COR-L47 (cell line): ENCODE measurements at regions not wholly inside any gene's neighbourhood (a gene's known extent, or its start where the extent isn't known, plus 50 kb on each side); places are given as distances from the start of the nearest gene placed in this dataset.
"Not testable (repeated sequence)": the region's sequence is repeated elsewhere in the genome, so short reads cannot be mapped to it uniquely, and the experiment has no call there.

Source experiments
- DNase-seq: peaks from one replicate; lab custom pipeline; 2025; lab: John Stamatoyannopoulos, UW

DNA sequence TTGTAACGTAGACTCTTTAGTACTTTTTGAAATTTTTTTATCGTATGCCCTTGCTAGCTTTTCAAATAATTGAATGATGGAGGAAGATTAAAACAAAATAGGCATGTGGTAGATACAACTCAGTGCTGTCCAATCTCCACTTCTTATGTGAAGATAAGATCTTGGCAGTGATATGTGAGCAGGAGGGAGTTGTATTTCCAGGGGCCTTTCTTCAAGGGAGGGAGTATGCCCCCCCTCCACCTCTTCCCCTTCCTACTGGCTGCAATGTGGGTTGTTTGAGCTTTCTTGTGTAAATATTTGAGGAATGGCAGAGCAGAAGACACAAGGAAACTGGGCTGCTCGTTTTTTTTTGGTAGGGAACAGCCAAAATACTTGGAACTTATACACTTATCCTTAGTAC lies 374.9 kb downstream of the PSAT1 start:
- DNase-seq: no peak

DNA sequence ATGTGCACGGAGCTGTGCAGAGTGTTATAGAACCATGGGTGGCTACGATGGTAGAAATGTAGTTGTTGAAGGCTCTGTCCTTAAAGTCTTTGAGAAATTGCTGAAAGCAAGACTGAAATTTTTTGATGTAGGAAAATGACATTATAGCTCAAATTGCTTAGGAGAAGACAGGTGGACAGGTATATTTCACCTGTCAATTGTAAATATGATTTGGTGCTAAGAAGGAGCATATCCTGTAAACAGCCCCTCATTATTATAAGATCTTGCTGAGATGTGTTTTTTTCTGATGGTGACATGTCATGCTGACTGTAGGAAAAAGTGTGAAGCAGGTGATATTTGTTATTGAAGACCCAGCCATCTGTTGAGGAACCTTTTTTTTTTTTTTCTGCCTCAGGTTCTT lies 377.9 kb downstream of the PSAT1 start:
- no peak for DNase-seq

DNA sequence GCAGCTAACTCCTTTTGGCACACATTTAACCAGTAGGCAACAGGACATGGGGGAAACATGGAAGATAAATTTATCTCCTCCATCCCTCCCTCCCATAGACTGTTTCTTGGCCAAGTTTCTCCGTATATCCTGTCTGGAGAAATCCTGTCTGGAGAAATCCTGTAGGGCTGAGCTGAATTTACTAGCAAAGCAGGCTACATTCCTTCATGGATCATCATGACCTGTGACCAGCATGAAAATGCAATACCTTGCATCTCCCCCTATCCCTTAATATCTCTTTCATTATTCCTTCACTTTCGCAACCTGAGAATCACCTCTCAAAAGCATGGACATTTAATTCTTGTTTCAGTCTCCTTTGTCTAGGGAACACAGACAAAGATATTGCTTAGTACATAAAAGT lies 379.1 kb downstream of the PSAT1 start:
- no peak for DNase-seq

DNA sequence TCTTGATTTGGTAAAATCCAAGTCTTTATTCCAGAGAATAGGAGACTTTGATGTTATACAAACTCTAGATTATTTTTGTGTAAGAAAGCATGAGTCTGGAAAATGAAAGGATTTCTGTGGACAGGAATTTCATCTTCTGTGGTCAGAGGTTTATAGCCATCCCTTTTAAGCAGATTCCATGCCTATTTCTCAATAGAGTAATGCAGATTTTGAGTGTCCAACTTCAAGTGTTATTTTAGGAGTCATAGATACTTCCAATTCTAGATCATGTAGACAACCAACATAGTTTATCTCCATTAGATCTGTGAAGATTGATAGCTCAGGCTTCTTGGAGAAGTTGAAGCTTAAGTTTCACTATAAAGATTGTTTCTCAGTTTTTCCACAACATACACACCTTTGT lies 379.7 kb downstream of the PSAT1 start:
- no peak for DNase-seq

DNA sequence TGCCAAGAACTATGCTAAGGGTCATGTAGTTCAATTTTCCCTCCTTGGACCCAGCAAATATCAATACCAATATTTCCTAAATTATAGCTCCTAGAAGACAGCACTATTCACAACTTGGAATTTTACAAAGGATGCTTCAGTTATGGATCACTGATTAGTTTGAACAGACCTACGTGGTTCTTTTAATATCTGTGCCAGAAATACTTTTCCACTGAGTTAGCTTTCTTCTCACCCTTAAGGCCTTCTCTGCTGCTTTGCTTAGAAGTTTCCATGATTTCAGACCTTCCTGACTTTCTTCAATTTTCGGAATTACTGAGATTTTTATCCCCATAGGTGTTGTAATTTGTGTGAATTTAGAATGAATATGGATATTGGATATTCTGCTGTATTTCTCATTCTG lies 380.4 kb downstream of the PSAT1 start:
- DNase-seq: no peak

DNA sequence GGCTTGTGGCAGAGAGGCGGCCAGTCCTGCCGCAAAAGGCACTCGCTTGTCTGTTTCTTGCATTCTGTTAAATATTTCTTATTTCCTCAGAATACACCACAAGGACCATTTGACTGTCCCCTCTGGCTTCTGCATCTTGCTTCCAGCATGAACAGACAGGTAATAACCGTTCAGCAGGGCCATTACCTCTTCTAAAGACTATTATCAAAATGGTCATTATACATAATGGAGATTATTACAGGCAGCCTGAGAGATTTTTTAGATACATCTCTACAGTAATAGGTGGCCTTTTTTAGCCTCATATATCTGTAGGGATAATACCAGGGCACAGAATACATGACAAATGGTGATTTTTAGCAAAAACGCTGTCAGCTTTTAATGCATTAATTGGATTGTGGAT lies 382.0 kb downstream of the PSAT1 start:
- no peak for DNase-seq

DNA sequence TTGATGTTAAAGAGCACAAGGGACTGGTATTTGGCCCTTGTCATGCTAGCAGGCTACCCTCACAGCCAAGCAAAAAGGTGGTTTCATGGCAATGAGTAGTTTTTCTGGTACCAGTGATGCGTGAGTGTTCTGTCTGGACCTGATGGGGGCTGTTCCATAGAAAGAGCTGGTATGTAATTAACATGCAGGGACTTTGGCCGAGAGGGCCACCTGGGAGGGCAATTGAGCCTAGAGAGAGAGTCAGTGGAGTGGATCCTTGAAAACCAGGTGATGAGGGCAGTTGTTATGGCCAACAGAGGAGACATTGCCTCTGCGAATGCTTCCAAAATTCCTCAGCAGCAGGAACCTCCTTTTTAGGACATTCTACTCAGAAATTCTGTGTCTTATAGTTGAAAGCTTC lies 383.3 kb downstream of the PSAT1 start:
- DNase-seq: no peak

DNA sequence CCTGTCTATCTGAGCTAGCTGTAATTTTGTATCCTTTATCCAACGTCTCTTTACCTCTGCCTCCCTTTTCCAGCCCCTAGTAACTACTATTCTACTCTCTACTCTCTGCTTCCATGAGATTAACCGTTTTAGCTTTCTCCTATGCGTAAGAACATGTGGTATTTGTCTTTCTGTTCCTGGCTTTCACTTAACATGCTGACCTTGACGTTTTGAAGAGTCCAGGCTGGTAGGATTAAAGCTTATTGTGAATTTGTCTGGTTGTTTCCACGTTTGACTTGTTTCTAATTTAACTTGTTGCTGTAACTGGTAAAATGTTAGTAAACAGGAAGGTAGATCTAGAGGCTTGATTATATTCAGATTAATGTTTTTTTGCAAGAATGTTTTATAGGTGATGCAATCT lies 385.3 kb downstream of the PSAT1 start:
- no peak for DNase-seq

DNA sequence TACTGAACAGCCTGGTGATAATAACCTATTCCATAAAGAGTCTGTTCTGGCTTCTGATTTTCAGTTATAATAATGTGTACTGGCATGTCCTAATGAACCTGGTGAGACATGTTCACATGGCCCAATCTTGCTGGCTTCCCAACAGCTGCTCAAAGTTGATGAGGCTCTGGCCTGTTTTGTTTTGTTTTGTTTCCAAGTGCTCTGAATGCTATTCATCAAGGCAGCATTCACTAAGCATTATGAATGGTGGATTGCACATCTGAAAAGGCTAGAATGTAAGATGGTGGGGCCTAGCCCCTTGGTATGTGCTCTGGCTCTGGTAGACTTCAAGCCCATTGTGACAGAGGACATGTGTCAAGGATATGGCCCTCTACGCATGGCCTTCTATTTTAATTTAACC lies 388.5 kb downstream of the PSAT1 start:
- DNase-seq: no peak

DNA sequence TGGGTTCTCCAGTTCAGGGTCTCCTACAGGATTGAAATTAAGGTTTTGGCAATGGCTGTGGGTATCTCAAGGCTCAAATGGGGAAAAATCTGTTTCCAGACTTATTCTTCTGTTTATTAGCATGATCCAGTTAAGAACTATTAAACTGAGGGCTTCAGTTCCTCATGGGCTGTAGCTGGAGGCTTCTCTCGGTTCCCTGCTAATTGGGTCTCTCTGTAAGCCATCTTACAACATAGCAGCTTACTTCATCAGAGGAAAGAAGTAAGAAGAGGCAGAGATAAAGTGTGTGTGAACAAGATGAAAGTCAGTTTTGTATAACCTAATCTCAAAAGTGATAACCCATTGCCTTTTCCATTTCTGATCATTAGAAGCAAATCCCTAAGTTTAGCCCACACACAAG lies 391.9 kb downstream of the PSAT1 start:
- no peak for DNase-seq

DNA sequence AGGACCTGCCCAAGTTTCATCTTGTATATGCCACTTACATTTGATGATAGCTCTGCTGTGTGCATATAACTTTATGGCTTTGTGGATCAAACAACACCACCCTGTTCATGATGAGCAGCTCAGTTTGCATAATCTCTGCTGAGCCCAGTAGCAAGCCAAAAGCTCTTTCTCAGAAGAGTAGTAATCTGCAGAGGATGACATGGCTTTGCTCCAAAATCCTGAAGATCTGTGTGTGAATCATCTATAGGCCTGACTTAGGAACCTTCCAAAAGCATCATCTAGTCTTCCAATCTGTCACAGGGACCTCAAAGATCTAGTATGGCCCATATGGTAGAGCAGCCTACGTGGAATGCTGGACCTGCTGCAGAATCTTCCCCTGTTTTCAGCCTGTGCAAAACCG lies 394.6 kb downstream of the PSAT1 start:
- DNase-seq: no peak

DNA sequence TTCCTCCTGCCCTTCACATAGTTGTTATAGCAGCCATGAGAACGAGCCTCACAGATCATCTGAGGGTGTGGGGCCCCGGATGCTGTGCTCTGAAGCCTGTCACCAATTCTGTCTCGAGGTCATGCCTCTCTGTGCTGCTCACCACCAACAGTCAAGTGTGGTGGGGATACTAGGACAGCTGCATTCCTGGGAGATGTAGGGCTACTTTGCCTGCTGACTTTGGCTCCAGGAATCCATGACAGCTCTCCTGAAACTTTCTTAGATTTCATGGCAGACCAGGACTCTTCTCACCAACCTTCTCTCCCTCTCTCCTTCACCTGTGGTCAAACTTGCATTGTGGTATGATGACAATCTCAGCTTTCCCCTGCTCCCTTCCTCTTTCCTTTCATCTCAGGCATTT lies 395.9 kb downstream of the PSAT1 start:
- no peak for DNase-seq

DNA sequence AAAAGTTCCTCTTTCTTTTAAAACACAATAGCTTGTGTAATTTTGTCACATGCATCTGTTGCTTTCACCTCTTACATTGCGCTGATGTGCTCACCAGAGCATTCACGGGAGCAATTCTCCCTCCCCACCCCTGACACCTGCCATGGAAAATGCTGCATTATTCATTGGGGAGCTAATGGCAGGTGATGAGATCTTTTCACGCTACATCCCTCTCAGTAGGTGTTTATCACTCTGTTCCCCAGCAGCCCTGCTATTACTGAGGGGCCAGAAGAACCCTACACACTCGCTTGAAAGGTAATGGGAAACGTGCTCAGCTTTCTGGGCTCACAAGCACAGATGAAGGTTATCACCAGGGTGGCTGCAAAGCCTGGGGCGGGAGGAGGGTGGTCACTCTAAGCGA lies 398.0 kb downstream of the PSAT1 start:
- DNase-seq: no peak

DNA sequence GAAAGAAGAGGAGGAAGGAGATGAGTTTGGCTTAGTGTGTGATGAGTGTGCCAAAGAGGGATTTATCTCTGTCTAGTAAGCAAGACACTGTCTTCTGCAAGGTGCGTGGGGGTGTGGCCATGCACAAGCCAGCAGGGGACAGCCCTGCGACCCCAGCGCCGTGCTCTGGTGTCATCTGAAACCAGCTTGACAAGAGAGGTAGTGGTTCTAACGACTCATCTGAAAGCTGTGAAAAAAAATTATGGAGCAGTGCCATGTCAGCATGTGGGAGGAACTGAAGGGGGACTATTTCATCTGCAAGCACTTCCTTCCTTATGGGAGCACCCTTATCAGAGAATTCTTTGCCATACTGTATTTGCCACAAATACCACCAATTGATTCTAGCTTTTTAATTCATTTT lies 398.6 kb downstream of the PSAT1 start:
- DNase-seq: peak; percentile 23

DNA sequence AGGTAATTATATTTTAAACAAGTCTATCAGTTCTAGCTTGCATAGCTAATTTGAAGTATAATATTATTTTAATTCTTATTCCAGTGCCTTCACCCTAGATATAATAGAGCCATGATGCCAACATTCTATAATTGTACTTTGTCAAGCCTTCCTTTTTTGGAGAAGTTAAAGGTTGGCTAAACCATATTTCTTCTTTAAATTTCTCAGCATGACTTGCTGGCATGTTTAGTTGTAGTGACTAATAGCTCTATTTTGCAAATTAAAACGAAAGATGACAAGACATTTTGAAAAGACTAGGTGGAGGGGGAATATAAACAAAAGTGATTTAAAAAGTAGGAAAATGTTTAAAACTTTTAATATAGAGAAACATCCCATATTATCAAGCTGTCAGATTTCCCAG lies 400.7 kb downstream of the PSAT1 start:
- no peak for DNase-seq

DNA sequence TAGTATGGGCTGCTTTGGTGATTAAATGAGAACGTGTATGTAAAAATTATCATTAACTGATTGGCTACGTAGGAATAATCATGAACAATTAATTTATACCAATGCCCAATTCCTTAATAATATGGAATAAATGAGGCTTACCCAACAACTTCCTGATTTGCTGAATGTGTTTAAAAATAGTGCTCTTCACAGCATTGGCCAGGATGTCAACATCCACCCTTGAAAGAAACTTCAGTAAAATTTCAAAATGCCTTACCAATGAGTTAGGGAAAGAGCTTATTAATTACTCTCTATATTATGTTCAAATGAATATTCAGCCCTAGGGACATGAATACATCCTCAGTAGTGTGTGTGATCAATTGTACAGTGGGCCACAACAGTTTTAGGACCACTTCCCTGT lies 401.4 kb downstream of the PSAT1 start:
- DNase-seq: no peak

DNA sequence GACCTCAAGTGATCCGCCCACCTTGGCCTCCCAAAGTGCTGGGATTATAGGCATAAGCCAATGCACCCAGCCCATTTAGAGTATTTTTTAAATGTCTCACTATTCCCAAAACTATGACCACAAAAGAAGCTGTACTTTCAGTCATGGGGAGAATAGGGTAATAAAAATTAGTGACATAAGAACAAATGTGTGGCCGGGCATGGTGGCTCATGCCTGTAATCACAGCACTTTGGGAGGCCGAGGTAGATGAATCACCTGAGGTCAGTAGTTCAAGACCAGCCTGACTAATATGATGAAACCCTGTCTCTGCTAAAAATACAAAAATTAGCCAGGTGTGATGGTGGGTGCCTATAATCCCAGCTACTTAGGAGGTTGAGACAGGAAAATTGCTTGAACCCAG lies 402.3 kb downstream of the PSAT1 start:
- not testable (repeated sequence) for DNase-seq

DNA sequence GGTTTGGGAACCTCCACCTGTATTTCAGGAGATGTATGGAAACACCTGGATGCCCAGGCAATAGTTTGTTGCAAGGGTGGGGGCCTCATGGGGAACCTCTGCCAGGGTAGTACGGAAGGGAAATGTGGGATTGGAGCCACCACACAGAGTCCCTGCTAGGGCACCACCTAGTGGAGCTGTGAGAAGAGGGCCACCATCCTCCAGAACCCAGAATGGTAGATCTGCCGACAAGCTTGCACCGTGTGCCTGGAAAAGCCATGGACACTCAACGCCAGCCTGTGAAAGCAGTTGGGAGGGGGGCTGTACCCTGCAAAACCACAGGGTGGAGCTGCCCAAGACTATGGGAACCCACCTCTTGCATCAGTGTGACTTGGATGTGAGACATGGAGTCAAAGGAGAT lies 407.2 kb downstream of the PSAT1 start:
- DNase-seq: not testable (repeated sequence)

DNA sequence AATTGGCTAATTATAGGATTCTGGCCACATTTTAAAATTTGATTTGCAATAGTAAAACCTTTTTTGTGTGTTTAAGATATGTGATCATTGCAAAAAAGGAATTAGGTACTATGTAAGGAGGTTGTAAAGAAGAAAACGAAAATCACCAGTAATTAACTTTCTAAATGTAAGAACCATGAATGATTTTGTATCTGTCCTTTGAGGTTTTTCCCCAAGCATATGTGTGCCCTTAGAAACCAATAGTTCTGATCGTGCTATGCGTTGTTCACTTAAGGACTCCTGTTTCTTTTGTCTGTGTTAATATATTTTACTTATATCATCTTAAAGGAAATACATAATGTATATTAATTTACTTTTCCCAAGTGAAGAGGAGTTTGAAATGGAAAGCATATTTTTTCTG lies 410.2 kb downstream of the PSAT1 start:
- no peak for DNase-seq

DNA sequence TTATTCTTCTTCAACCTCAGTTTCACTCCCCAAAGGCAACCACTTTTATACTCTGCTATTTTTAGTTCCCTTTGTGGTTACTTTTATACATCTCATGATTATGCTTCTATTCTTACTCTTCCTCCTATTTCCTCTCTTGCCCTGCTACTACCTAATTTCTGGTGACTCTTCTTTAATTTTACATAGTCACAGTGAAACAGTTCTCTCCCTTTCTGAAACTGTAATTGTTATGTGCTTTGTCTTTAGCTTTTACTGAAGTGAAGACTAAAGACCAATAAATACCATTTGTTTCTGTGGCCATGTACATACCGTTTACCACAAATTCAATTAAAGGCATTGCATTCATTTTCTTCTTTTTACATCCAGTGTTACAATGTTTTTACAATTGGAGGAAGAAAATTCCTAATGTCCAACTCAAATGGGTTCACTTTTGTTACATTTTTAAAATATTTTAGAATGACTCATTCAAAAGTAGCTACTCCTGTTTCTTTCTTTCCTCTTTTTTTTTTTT lies 410.6 kb downstream of the PSAT1 start:
- DNase-seq: no peak

DNA sequence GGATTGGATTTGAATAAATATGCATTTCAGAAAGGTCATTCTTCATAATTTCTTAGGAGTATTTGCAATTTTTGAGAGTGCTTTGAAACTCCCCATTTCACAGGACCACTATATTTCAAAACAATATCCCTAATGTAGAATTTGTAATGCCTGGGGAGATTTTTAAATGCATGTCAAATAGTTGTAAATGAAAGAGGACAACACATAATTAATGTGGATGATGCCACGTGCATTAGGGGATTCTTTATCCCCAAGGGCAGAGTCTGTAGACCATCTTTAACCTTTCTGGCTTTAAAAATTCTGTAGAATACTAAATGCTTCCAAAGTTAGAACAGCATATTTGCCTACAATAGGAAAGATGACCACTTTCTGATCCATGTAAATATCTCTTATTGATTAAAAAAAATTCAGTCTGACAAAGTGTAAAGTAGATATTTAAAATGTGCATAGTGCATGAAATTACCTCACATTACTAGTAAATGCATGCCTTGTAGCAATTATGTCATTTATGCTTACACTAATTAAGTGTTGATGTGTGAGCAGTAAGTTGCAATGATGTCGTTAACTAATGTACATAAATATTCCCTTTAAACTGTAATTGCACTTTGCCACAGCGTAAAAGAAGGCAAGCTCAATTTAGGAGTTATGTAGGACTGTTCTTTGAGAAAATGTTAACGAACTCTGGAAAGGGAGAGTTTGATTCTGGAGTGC lies 416.1 kb downstream of the PSAT1 start:
- peak; percentile 5 for DNase-seq

DNA sequence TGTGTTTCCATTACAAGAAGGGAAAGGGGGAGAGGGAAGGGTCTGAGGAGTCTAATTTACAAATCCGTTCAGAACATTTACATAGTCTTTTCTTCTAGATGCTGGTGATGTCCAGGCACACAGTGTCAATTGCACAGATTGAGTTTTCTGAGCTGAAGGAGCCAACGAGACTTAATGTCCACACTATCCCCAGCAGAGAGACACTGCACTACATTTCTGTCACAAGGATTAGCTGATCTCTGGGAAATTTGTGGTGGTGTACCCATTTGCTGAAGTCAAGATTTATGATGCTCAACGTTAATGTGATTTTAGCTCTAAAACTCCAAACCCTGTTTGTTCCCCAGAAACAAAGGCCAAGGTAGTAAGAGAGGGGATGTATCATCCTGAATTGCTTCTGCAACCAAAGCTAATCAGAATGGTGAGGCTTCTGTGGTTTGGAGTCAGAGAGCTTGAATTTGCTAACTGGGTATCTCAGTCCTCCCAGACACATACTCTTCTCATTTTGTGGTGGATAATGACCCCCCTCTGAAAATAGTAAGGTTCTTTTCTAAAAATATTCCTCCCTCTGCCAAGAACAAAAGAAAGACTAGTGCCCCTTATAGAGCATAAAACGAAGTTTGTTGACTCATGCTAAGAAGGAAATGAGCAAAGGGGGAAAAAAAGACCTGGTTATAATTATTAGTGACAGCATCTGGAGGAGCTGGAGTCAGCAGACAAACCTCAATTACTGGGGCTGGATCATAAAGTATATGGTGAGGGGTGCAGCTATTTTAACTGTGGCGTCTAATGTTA lies 416.9 kb downstream of the PSAT1 start:
- peak; percentile 35 for DNase-seq

DNA sequence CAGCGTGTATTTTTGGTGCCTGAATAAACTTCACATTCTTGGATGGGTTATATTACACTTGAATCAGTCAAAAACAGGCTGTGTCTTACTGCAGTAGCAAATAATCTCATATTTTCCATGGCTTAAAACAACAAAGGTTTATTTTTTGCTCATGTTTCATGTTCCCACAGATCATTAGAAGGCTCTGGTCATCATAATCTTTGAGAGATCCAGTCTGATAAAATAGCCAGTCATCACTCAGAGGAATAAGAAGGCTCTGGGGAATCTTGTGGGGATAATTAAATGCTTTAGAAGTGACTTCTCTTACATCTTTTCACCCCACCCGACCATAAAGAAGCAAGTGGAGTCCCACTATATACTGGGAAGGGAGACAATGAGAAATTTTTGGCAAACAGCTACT lies 417.7 kb downstream of the PSAT1 start:
- DNase-seq: no peak

DNA sequence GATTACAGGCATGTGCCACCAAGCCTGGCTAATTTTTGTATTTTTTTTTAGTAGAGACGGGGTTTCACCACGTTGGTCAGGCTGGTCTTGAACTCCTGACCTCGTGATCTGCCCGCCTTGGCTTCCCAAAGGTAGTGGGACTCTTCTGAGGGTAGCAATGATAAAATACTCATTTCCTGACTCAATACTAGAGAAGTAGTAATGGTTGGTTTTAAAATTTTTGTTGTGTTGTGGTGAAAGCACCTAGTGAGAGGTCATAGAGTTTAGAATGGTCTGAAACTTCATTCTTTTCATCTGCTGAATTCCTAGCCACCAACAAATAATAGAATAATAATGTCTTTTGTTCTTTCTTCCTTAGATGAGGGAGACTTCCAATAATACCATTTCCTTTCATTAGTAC lies 422.1 kb downstream of the PSAT1 start:
- DNase-seq: not testable (repeated sequence)
